ENCODE measurements at regions not wholly inside any gene's neighbourhood (a gene's known extent, or its start where the extent isn't known, plus 50 kb on each side); places are given as distances from the start of the nearest gene placed in this dataset.

DNA sequence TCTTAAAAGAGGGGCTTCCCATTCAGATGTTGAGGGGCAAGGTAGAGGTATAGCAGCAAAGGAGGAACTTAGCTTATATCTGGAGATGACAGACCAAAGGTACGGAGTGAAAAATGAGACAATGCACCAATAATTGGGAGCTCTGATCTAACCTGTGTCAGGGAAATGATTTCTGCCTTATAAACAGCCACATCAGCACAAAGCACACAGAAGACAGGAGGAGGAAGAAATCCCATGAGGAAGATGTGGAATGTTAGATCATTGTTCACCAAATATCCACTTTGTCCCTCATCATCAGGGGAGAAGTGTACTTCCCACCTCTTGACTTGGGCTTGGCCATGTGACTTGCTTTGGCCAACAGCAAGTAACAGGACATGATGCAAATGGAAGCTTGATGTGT, 93.7 kb upstream of the WSCD2 start:
- TF ChIP-seq, protein P1, sequence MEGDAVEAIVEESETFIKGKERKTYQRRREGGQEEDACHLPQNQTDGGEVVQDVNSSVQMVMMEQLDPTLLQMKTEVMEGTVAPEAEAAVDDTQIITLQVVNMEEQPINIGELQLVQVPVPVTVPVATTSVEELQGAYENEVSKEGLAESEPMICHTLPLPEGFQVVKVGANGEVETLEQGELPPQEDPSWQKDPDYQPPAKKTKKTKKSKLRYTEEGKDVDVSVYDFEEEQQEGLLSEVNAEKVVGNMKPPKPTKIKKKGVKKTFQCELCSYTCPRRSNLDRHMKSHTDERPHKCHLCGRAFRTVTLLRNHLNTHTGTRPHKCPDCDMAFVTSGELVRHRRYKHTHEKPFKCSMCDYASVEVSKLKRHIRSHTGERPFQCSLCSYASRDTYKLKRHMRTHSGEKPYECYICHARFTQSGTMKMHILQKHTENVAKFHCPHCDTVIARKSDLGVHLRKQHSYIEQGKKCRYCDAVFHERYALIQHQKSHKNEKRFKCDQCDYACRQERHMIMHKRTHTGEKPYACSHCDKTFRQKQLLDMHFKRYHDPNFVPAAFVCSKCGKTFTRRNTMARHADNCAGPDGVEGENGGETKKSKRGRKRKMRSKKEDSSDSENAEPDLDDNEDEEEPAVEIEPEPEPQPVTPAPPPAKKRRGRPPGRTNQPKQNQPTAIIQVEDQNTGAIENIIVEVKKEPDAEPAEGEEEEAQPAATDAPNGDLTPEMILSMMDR (IDR thresholded peaks at IDR 0.05): no peak
- no peak for TF ChIP-seq POLR2A (IDR thresholded peaks at IDR 0.05)
- no peak for TF ChIP-seq POLR2AphosphoS5 (IDR thresholded peaks at IDR 0.05)
- no peak for TF ChIP-seq EP300 (IDR thresholded peaks at IDR 0.05; ENCODE audit: low read depth)
